ENCODE measurements at regions not wholly inside any gene's neighbourhood (a gene's known extent, or its start where the extent isn't known, plus 50 kb on each side); places are given as distances from the start of the nearest gene placed in this dataset.

- TF ChIP-seq AFF4 (CRISPR knock-in tag; IDR thresholded peaks at IDR 0.05; ENCODE audit: borderline replicate concordance) (no peak), NFYB (CRISPR knock-in tag; conservative IDR thresholded peaks at IDR 0.05; ENCODE audit: low read depth) (no peak), TP53 (CRISPR knock-in tag; IDR thresholded peaks at IDR 0.05) (no peak), ESRRA (CRISPR knock-in tag; IDR thresholded peaks at IDR 0.05; ENCODE audit: borderline replicate concordance) (no peak), ATF2 (CRISPR knock-in tag; IDR thresholded peaks at IDR 0.05; ENCODE audit: borderline replicate concordance, low read depth) (no peak)
- TF ChIP-seq, protein P1, sequence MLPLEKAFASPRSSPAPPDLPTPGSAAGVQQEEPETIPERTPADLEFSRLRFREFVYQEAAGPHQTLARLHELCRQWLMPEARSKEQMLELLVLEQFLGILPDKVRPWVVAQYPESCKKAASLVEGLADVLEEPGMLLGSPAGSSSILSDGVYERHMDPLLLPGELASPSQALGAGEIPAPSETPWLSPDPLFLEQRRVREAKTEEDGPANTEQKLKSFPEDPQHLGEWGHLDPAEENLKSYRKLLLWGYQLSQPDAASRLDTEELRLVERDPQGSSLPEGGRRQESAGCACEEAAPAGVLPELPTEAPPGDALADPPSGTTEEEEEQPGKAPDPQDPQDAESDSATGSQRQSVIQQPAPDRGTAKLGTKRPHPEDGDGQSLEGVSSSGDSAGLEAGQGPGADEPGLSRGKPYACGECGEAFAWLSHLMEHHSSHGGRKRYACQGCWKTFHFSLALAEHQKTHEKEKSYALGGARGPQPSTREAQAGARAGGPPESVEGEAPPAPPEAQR (CRISPR knock-in tag; IDR thresholded peaks at IDR 0.05), result no peak
- TF ChIP-seq, protein P2, sequence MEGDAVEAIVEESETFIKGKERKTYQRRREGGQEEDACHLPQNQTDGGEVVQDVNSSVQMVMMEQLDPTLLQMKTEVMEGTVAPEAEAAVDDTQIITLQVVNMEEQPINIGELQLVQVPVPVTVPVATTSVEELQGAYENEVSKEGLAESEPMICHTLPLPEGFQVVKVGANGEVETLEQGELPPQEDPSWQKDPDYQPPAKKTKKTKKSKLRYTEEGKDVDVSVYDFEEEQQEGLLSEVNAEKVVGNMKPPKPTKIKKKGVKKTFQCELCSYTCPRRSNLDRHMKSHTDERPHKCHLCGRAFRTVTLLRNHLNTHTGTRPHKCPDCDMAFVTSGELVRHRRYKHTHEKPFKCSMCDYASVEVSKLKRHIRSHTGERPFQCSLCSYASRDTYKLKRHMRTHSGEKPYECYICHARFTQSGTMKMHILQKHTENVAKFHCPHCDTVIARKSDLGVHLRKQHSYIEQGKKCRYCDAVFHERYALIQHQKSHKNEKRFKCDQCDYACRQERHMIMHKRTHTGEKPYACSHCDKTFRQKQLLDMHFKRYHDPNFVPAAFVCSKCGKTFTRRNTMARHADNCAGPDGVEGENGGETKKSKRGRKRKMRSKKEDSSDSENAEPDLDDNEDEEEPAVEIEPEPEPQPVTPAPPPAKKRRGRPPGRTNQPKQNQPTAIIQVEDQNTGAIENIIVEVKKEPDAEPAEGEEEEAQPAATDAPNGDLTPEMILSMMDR (IDR thresholded peaks at IDR 0.05), result no peak
- TF ChIP-seq, protein P3, sequence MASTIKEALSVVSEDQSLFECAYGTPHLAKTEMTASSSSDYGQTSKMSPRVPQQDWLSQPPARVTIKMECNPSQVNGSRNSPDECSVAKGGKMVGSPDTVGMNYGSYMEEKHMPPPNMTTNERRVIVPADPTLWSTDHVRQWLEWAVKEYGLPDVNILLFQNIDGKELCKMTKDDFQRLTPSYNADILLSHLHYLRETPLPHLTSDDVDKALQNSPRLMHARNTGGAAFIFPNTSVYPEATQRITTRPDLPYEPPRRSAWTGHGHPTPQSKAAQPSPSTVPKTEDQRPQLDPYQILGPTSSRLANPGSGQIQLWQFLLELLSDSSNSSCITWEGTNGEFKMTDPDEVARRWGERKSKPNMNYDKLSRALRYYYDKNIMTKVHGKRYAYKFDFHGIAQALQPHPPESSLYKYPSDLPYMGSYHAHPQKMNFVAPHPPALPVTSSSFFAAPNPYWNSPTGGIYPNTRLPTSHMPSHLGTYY (CRISPR knock-in tag; IDR thresholded peaks at IDR 0.05), result no peak
Observed at GRCh38 chr4:10979032-10979431, 294.5 kb upstream of the CLNK start.
